ENCODE measurements at regions not wholly inside any gene's neighbourhood (a gene's known extent, or its start where the extent isn't known, plus 50 kb on each side); places are given as distances from the start of the nearest gene placed in this dataset.
"Not testable (repeated sequence)": the region's sequence is repeated elsewhere in the genome, so short reads cannot be mapped to it uniquely, and the experiment has no call there.

GRCh38 chr10:95137990-95138625, 55.9 kb upstream of the ACSM6 start:
- not testable (repeated sequence) for DNase-seq (ENCODE audit: low read depth); H3K4me3 ChIP-seq (ENCODE audit: low read depth, low read length)

GRCh38 chr10:95134490-95134889, 59.5 kb upstream of the ACSM6 start:
- H3K4me3 ChIP-seq (ENCODE audit: low read depth, low read length): no peak overlapping the region
- TF ChIP-seq CTCF (conservative IDR thresholded peaks at IDR 0.05; ENCODE audit: low read depth, low read length): no peak
- DNase-seq (ENCODE audit: low read depth): no peak

- no peak for DNase-seq (ENCODE audit: low read depth)
- TF ChIP-seq CTCF (conservative IDR thresholded peaks at IDR 0.05; ENCODE audit: low read depth, low read length): no peak
- no peak overlapping the region for H3K4me3 ChIP-seq (ENCODE audit: low read depth, low read length)
Measured at GRCh38 chr10:95133997-95134396, 60.0 kb upstream of the ACSM6 start.

- peak; percentile 90 for TF ChIP-seq CTCF (conservative IDR thresholded peaks at IDR 0.05; ENCODE audit: low read depth, low read length)
- DNase-seq (ENCODE audit: low read depth): peak; percentile 85
- H3K4me3 ChIP-seq (ENCODE audit: low read depth, low read length): no peak overlapping the region
Measured at GRCh38 chr10:95133016-95133752, 60.9 kb upstream of the ACSM6 start.

GRCh38 chr10:95130429-95130828, 61.1 kb upstream of the CYP2C8 start:
- not testable (repeated sequence) for H3K4me3 ChIP-seq (ENCODE audit: low read depth, low read length); DNase-seq (ENCODE audit: low read depth)

- no peak for TF ChIP-seq CTCF (conservative IDR thresholded peaks at IDR 0.05; ENCODE audit: low read depth, low read length)
- no peak overlapping the region for H3K4me3 ChIP-seq (ENCODE audit: low read depth, low read length)
- no peak for DNase-seq (ENCODE audit: low read depth)
Measured at GRCh38 chr10:95125582-95125981, 56.3 kb upstream of the CYP2C8 start.

- no peak for TF ChIP-seq CTCF (conservative IDR thresholded peaks at IDR 0.05; ENCODE audit: low read depth, low read length)
- no peak overlapping the region for H3K4me3 ChIP-seq (ENCODE audit: low read depth, low read length)
- no peak for DNase-seq (ENCODE audit: low read depth)
Measured at GRCh38 chr10:95122736-95123135, 53.4 kb upstream of the CYP2C8 start.

- no peak for TF ChIP-seq CTCF (conservative IDR thresholded peaks at IDR 0.05; ENCODE audit: low read depth, low read length)
- peak; percentile 51 for DNase-seq (ENCODE audit: low read depth)
Measured at GRCh38 chr10:95121904-95122303, 52.6 kb upstream of the CYP2C8 start.

More at GRCh38 chr10:95121904-95122303, 52.6 kb upstream of the CYP2C8 start:
- no peak overlapping the region for H3K4me3 ChIP-seq (ENCODE audit: low read depth, low read length)
